ENCODE measurements at regions not wholly inside any gene's neighbourhood (a gene's known extent, or its start where the extent isn't known, plus 50 kb on each side); places are given as distances from the start of the nearest gene placed in this dataset.

- TF ChIP-seq CTCF (IDR thresholded peaks at IDR 0.05), result no peak
- no peak for TF ChIP-seq MYBL2 (CRISPR knock-in tag; IDR thresholded peaks at IDR 0.05)
- TF ChIP-seq ZNF425 (CRISPR knock-in tag; conservative IDR thresholded peaks at IDR 0.05), result no peak
Measured at GRCh38 chr2:129175051-129175450, 804.4 kb upstream of the RAB6C start.
